ENCODE measurements at regions not wholly inside any gene's neighbourhood (a gene's known extent, or its start where the extent isn't known, plus 50 kb on each side); places are given as distances from the start of the nearest gene placed in this dataset.

- H2BK120ac ChIP-seq (ENCODE audit: low read depth, low read length) = peak overlapping the region; percentile 75
- peak overlapping the region; percentile 11 for H2AK9ac ChIP-seq (replicated peaks; ENCODE audit: low read depth, low read length, poor library complexity)
- no peaks in the 10 kb centered on the region for H3K79me1 ChIP-seq (ENCODE audit: low read depth in 1 of 2, low read length in 2 of 2)
- POLR2A ChIA-PET (ENCODE audit: unreplicated experiment) = no interaction called here
- no peaks in the 10 kb centered on the region for H3K36me3 ChIP-seq (ENCODE audit: control insufficient read depth, insufficient read depth, low read length)
- H4K91ac ChIP-seq (ENCODE audit: insufficient read depth, low read depth, low read length) = peak overlapping the region; percentile 45; the same call in 1 of the 2 replicates
- H4K8ac ChIP-seq (ENCODE audit: low read depth in 2 of 2, low read length in 2 of 2) = 0 out of 4 replicates have a peak overlapping the region, but pooled peaks of 1 of the 2 experiments have one; percentile 7
- H2BK15ac ChIP-seq (ENCODE audit: low read depth, low read length) = 0 out of 3 replicates have a peak overlapping the region, but pooled peaks have one; percentile 46
- 0 out of 2 replicates have a peak overlapping the region, but pooled peaks have one; percentile 16 for H3K14ac ChIP-seq (replicated peaks; ENCODE audit: low read depth, low read length)
- H3K9ac ChIP-seq (ENCODE audit: low read depth, low read length) = no peak overlapping the region
- peak overlapping the region; percentile 43 for H4K5ac ChIP-seq (ENCODE audit: low read depth, low read length)
- peak overlapping the region; percentile 53 for H3K18ac ChIP-seq (ENCODE audit: low read depth, low read length)
- no peak overlapping the region for H2AK5ac ChIP-seq (ENCODE audit: low read depth, low read length)
- no peak overlapping the region for H3K4me3 ChIP-seq (ENCODE audit: insufficient read depth, low read depth, low read length)
- peaks cover 3% of the 10 kb centered on the region; the same call in 1 of the 2 replicates for H3K4me1 ChIP-seq (ENCODE audit: control insufficient read depth, insufficient read depth, low read length)
- no peaks in the 10 kb centered on the region for H3K9me1 ChIP-seq (ENCODE audit: insufficient read depth, low read length)
- peak overlapping the region; percentile 70 for H3K4me2 ChIP-seq (ENCODE audit: low read depth, low read length)
- H3K23ac ChIP-seq (ENCODE audit: low read depth, low read length) = no peak overlapping the region
- TF ChIP-seq MXI1 (IDR thresholded peaks at IDR 0.05; ENCODE audit: borderline replicate concordance, low read depth, low read length) = no peak
- TF ChIP-seq MAFK (IDR thresholded peaks at IDR 0.05; ENCODE audit: low read depth, low read length) = 0 out of 2 replicates have a peak, but pooled peaks have one; percentile 19
- peak; percentile 96 for TF ChIP-seq SMC3 (IDR thresholded peaks at IDR 0.05; ENCODE audit: low read depth, low read length)
- TF ChIP-seq RCOR1 (IDR thresholded peaks at IDR 0.05; ENCODE audit: insufficient replicate concordance, low read length) = no peak
- peak; percentile 81 for TF ChIP-seq CEBPB (IDR thresholded peaks at IDR 0.05; ENCODE audit: low read depth, low read length)
- peak; percentile 93 for TF ChIP-seq CTCF (conservative IDR thresholded peaks at IDR 0.05; ENCODE audit: low read depth, low read length)
- no peak for TF ChIP-seq POLR2A (IDR thresholded peaks at IDR 0.05; ENCODE audit: low read depth, low read length)
- peak; percentile 93 for TF ChIP-seq RAD21 (IDR thresholded peaks at IDR 0.05; ENCODE audit: low read length)
- H3K56ac ChIP-seq (ENCODE audit: extremely low read depth, insufficient read depth, low read length) = no peak overlapping the region
- 60% methylated on average over 1 of the region's 7 CpGs; no CpG with 5 or more reads in 1 of the 2 experiments for WGBS, 2 experiments (ENCODE audit: extremely low coverage in 2 of 2, insufficient read length in 1 of 2)
- DNase-seq (peak; percentile 71), ATAC-seq (ENCODE audit: low read depth) (peak; percentile 97)
- no peaks in the 10 kb centered on the region for H4K20me1 ChIP-seq (ENCODE audit: insufficient read depth, low read length)
- dilution Hi-C loops (cut with HindIII; ENCODE audit: low sequenced_read_pairs, unreplicated experiment) = no loop called here
- in situ Hi-C loops (cut with MboI; ENCODE audit: low sequenced_read_pairs) = loop anchor here (5.0 kb wide), 2 partner anchors 474 to 599 kb away; no protein-coding TSS in a partner anchor
- no peaks in the 10 kb centered on the region for H3K9me3 ChIP-seq (ENCODE audit: control insufficient read depth, insufficient read depth, low read length)
- H3K4ac ChIP-seq (ENCODE audit: low read depth, low read length) = peak overlapping the region; percentile 60
- H2AFZ ChIP-seq (replicated peaks; ENCODE audit: low read length, poor library complexity) = peak overlapping the region; percentile 29
- H3K27ac ChIP-seq (ENCODE audit: insufficient read depth, low read length) = 0 out of 2 replicates have a peak overlapping the region, but pooled peaks have one; percentile 42
- CTCF ChIA-PET = interaction anchor here (0.6 to 1.9 kb wide), 16 partner anchors 15 to 722 kb away, joined by 3 to 22 read pairs (median 4); no protein-coding TSS in a partner anchor
- H2BK5ac ChIP-seq (ENCODE audit: low read depth, low read length, poor library complexity, severe bottlenecking) = no peak overlapping the region
- H3K27me3 ChIP-seq (ENCODE audit: control insufficient read depth, insufficient read depth, low read length) = no peaks in the 10 kb centered on the region
- BruUV-seq (replicated peaks) = no TSS peak
- peak overlapping the region; percentile 60 for H2BK20ac ChIP-seq (ENCODE audit: low read depth, low read length)
- intact Hi-C loops (cut with micrococcal nuclease) = loop anchor here (1.0 kb wide), 4 partner anchors 218 to 596 kb away; no protein-coding TSS in a partner anchor
These were observed 70.8 kb upstream of the ZBTB20 start for GRCh38 chr3:115217678-115218451.
